GM18858 (cell line): ENCODE measurements at regions not wholly inside any gene's neighbourhood (a gene's known extent, or its start where the extent isn't known, plus 50 kb on each side); places are given as distances from the start of the nearest gene placed in this dataset.

ENCODE experiments used
- ATAC-seq: cut with Tn5 transposase; IDR thresholded peaks from one replicate; pipeline ENCODE4 v1.9.1; 2021; ENCODE audit not compliant: unreplicated experiment

GRCh38 chr18:11323359-11323819, 174.0 kb upstream of the PIEZO2 start:
- ATAC-seq = no peak

- no peak for ATAC-seq
Measured at GRCh38 chr18:11322716-11323115, 173.3 kb upstream of the PIEZO2 start.

DNA sequence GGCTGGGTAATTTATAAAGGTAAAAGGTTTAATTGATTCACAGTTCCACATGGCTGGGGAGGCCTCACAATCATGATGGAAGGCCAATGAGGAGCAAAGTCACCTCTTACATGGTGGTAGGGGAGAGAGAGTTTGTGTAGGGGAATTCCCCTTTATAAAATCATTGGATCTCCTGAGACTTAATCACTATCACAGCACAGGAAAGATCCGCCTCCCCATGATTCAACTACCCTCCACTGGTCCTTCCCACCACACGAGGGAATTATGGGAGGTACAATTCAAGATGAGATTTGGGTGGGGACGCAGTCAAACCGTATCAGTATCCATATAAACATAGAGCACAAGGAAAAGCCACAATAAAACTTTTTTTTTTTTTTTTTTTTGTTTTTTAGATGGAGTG, 172.6 kb upstream of the PIEZO2 start:
- no peak for ATAC-seq

- ATAC-seq = no peak
Measured at GRCh38 chr18:11320986-11321385, 171.6 kb upstream of the PIEZO2 start.

- ATAC-seq = no peak
Measured at GRCh38 chr18:11316546-11316945, 167.2 kb upstream of the PIEZO2 start.

DNA sequence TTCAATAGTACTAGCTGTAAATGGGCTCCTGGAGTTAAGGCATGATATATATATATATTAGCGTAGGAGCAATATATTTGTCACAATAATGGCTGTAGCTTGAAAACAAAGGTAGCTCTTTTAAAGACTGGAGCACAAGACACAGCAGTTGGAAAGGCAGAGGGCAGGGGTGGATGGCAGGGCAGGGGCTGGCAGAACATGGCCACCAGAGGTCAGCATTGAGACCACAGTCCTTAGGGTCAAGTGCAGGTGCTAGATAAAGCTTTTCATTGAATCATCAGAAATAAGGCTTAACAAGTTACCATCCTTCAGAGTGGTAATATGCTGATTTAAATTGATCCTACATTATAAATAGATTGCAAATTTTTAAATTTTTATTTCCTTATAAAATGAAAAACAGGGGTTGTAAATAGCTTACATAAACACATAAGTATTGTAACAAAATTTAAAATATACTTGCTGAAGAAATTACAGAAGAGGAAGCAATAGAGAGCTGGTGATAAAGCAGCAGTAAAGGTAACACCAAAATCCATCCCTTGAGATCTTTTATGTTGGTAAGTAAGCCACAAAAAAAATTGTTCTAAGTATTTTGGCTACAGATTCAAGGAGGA, 161.2 kb upstream of the PIEZO2 start:
- no peak for ATAC-seq

- ATAC-seq = no peak
Measured at GRCh38 chr18:11309172-11309571, 159.8 kb upstream of the PIEZO2 start.

DNA sequence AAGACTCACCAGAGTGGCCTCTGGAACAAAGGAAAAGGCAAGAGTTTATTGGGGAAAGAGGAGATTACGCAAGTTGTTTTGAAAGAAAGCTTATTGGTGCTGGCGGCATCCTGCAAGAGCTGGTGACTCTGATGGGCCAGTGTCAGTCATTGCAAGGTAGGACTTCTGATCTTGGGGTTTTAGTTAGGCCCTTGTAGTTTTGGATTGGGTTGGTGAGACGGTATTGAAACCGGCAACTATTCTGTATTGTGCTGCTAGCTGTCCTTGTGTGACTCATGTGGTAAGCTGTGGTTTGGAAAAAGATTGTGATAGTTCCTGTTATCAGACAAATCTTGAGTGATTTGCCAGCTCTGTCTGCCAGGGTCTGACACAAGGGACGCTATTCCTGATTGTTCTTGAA, 159.1 kb upstream of the PIEZO2 start:
- ATAC-seq = no peak

DNA sequence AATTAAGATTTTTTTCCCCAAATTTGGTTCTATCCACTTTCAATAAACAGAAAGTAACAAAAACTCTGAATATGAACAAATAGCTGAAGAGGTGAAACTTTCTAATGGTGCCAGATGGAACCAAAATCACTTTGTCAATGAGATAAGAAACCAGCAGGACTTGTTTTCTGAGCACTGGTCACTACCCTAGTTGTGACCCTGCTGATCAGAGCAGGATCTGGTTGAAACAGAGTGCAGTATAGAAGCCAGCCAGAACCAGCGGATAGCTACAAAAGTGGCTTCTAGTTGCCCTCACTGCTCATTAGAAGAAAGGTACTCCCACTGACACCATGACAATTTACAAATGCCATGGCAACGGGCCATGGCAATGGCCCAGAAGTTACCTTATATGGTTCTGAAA, 158.3 kb upstream of the PIEZO2 start:
- no peak for ATAC-seq

GRCh38 chr18:11305507-11305906, 156.1 kb upstream of the PIEZO2 start:
- ATAC-seq = no peak

DNA sequence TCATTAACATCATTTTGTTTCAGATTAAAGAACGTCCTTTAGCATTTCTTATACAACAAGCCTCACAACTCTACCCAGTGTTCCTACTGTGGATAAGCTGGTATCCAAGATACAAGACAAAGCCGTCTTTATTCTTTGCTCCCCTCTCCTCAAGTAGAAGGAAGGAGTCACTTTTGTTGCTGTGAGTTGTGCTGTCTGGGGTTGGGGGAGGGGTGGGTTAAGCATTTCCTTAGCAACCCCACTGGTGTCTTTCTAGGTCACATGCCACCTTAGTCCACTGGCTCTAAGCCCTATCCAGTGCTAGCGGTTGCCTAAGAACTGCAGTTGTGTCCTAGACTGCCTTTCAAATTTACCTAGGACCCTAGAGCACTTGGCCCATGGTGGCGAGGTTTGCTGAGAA, 155.6 kb upstream of the PIEZO2 start:
- no peak for ATAC-seq

- ATAC-seq = no peak
Measured at GRCh38 chr18:11296946-11297345, 147.6 kb upstream of the PIEZO2 start.

- ATAC-seq = no peak
Measured at GRCh38 chr18:11293794-11294193, 144.4 kb upstream of the PIEZO2 start.

DNA sequence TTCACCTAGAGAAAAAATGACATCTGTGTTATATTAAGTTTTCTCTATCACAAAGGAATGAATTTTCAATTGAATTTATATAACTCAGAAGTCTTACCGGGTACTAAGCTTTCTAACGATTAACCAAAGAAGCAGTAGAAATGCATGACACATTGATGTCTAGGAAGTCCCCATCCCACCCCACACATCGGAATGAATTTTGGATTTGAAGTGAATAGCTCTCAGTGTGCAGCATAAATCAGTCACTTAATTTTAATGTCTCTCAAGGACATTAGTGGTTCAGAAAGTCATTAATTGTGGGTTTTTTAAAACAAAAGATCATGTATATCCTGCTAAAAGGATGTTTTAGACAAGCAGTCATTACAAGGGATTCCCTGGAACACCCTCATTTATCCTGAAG, 141.4 kb upstream of the PIEZO2 start:
- no peak for ATAC-seq

- ATAC-seq = no peak
Measured at GRCh38 chr18:11289248-11289647, 139.9 kb upstream of the PIEZO2 start.

DNA sequence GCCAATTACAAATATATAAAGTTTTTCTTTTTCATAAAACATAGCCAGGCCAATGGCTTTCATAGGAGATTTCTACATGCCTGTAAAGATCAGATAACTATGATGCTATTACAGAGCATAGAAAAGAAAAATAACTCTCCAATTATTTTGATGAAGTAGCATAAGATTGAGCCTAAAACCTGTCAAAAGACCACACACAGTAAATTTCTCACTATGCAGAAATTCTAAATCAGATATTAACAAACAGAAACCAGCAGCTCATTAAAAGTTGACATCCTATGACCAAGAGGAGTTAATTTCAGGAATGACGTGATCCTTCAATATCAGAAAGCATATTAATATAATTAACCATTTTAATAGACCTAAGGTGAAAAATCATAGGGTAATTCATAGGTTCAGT, 139.0 kb upstream of the PIEZO2 start:
- no peak for ATAC-seq

DNA sequence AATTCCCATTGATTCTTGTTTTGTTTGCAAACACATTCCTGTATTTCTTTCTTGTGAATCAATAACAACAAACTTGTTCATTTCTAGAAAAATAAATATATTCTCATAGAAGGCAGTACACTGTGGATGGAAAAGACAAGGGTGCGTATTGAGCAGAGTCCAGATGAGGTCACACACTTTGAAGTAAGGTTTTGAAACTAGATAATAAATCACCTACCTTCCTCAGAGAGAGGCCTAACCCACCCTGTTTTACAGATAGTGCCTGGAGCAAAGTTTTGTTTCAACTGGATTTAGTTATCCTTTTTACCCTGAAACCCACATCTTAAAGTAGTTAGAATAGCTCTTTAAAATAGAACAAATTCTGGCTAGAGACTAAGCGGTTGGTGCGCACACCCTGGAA, 137.1 kb upstream of the PIEZO2 start:
- ATAC-seq = no peak

- ATAC-seq = no peak
Measured at GRCh38 chr18:11284811-11285210, 135.4 kb upstream of the PIEZO2 start.

- no peak for ATAC-seq
Measured at GRCh38 chr18:11284349-11284748, 135.0 kb upstream of the PIEZO2 start.

DNA sequence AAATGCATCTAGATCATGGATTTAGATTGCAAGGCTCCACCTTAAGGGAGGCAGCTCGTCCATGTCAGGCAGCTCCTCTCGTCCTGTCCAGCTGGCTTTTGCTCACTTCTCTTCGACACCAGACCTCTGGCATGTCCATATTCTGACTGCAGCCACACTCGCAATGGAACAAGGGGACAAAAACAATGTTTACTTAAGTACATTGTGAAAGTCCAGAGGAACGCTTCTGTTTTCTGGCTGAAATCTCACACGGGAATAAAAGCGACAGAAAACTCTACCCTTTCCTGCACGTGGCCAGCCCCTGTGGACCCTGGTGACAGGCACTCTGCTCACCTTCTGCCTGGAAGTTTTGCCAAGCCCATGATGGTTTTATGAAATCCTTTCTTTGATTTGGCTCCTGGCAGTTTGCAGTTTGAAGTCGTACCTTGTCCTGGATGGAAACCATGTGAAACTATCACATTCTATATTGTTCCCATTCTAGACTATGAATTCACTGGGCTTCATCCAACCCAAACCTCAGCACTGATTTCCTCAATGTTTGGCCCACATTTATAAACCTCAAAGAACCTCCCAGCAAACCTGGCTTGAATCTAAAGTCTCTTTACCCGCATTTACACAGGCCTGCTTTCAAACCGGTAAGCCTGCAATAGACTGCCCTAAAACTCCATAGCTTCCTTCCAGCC, 134.3 kb upstream of the PIEZO2 start:
- no peak for ATAC-seq

GRCh38 chr18:11279461-11279860, 130.1 kb upstream of the PIEZO2 start:
- ATAC-seq = no peak

- no peak for ATAC-seq
Measured at GRCh38 chr18:11276678-11277077, 127.3 kb upstream of the PIEZO2 start.
